IPS-18a (cell line): ENCODE measurements at regions not wholly inside any gene's neighbourhood (a gene's known extent, or its start where the extent isn't known, plus 50 kb on each side); places are given as distances from the start of the nearest gene placed in this dataset.
"Not testable (repeated sequence)": the region's sequence is repeated elsewhere in the genome, so short reads cannot be mapped to it uniquely, and the experiment has no call there.

Source experiments
- H3K27ac ChIP-seq: one replicate; pipeline ENCODE4 v1.5.1; 2013; ENCODE audit warnings: low read length
- H3K27me3 ChIP-seq: one replicate; pipeline ENCODE4 v1.6.1; 2013; ENCODE audit warnings: mild to moderate bottlenecking, low read length; ENCODE audit not compliant: control insufficient read depth, insufficient read depth
- H3K36me3 ChIP-seq: one replicate; pipeline ENCODE4 v1.6.1; 2013; ENCODE audit warnings: low read depth, low read length; ENCODE audit not compliant: control insufficient read depth
- H3K4me1 ChIP-seq: one replicate; pipeline ENCODE4 v1.6.1; 2013; ENCODE audit warnings: low read depth, low read length; ENCODE audit not compliant: control insufficient read depth
- H3K4me3 ChIP-seq: one replicate; pipeline ENCODE4 v1.5.1; 2013; ENCODE audit warnings: low read length
- H3K9ac ChIP-seq: one replicate; pipeline ENCODE4 v1.6.1; 2013; ENCODE audit warnings: mild to moderate bottlenecking, low read length, moderate library complexity
- H3K9me3 ChIP-seq: one replicate; pipeline ENCODE4 v1.6.1; 2013; ENCODE audit warnings: low read depth, low read length; ENCODE audit not compliant: control insufficient read depth

DNA sequence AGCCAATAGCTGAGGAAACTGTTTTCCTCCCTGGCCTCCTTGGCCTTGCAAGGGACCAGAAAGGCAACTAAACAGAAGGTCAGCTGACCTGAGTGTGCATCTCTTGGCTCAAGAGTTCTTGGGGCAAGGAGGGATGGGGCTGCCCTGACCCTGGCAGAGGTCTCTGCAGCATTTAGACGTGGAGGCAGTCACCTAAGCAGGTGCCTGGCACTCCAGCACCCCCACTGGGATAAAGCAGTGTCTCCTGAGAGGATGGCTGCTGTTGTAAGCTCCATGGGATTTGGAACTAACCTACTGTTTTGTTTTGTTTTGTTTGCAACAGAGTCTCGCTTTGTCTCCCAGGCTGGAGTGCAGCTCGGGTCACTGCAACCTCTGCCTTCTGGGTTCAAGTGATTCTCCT lies 185.2 kb downstream of the TBC1D2B start:
- no peaks in the 10 kb centered on the region for H3K4me1 ChIP-seq
- no peak overlapping the region for H3K4me3 ChIP-seq
- H3K27ac ChIP-seq: no peak overlapping the region
- no peaks in the 10 kb centered on the region for H3K36me3 ChIP-seq
- no peaks in the 10 kb centered on the region for H3K27me3 ChIP-seq
- no peaks in the 10 kb centered on the region for H3K9me3 ChIP-seq
- H3K9ac ChIP-seq: no peak overlapping the region

DNA sequence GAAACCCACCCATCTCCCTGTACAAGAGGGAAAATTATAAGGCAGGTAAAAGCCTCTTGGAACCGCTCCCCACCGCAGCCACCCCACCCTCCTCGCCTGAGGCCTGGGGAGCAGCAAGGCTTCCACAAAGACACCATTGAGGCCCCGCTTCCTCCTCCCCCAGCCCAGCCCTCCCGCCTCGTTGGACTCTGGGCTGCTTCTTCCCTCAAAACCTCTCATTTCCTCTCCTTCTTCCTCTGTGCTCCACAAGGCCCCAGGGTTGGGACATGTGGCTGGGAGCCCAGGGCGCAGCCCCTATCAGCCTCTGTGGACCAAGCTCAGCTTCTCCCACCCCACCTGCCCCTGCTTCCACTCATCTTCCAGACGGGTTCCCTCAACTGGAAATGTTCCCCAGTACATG lies 185.6 kb downstream of the TBC1D2B start:
- not testable (repeated sequence) for H3K4me1 ChIP-seq, H3K9me3 ChIP-seq, H3K4me3 ChIP-seq, H3K9ac ChIP-seq, H3K27ac ChIP-seq, H3K27me3 ChIP-seq, H3K36me3 ChIP-seq

DNA sequence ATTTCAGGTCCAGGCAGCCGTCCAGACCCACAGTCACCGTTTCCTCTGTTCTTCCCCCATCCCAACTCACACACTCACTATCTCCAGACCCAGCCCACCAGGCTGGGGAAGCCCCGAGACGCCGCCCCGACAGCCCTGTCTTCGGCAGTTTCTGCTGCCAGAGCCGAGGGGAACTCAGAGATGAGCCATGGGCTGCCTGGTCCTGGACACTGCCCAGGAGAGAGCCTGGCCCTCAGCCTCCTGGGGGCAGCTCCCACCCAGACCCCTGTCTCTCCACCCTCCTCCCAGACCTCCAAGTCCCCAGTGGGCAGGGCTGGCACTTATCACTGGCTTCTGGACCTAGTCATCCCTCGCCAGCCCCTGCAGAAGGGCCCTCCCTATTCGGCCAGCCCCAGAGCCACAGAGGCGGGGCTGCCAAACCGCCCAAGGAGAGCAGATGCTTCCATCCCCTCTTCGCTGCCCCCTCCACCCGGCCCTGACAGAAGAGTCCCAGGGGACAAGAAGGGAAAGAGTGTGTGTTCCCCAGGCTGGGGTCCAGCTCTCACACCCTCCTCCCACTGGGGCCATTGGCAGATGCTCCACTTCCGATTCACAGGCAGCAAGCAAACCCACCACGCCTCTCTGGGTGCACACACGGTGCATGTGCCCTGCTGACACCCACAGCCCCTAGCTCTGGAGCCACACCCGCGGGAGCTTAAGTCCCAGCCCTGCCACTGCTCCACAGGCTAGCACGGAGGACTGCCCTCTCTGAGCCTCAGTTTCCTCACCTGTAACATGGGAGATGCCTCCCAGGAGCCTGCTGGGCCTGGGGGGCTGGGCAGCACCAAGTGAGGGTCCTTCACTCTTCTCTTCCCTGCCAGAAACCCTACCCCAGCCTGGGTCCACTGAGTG lies 186.4 kb downstream of the TBC1D2B start:
- not testable (repeated sequence) for H3K27me3 ChIP-seq, H3K9me3 ChIP-seq, H3K4me1 ChIP-seq

DNA sequence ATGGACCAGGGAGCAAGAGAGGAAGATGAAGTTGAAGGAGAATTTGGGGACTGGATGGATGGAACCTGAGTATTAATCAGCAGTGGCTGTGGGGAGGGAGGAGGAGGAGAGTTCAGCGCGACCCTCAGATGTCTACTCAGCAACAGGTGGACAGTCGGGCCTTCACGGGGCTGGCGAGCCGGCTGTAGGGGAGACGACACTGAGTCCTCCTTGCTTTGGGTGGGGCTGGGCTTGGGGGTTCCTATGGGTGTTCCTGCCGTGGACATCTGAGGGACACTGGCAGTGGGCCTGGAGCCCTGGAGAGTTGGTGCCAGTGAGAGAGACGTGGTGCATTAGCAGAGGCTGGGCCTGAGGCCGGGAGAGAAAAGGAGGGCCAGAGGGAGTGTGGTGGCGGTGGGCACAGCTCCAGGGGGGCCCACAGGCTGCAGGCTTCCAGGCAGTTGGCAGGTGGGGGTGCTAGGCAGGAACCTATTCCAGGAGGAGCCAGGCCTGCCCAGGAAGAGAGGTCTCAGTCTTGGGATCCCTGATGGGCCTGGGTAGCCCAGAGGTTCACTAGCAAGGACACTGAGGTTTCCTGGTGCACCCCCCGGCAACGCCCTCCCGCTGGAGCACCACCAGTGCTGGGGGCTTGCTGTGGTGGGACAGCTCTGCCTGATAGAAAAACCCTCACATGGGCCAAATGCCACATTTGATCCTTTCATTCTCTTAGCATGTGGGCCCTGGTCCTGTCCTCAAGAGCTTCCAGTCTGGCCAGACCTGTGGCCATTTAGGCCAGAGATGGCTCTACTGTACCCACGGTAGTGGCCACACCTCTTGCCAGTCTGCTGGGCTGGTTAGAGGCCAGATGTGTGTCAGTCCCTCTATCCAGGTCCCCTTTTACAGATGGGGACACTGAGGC lies 187.4 kb downstream of the TBC1D2B start:
- H3K9ac ChIP-seq, H3K4me1 ChIP-seq, H3K27ac ChIP-seq, H3K27me3 ChIP-seq, H3K9me3 ChIP-seq, H3K4me3 ChIP-seq, H3K36me3 ChIP-seq: not testable (repeated sequence)

More for the DNA sequence above, 186.4 kb downstream of the TBC1D2B start:
- not testable (repeated sequence) for H3K9ac ChIP-seq, H3K4me3 ChIP-seq, H3K27ac ChIP-seq, H3K36me3 ChIP-seq

DNA sequence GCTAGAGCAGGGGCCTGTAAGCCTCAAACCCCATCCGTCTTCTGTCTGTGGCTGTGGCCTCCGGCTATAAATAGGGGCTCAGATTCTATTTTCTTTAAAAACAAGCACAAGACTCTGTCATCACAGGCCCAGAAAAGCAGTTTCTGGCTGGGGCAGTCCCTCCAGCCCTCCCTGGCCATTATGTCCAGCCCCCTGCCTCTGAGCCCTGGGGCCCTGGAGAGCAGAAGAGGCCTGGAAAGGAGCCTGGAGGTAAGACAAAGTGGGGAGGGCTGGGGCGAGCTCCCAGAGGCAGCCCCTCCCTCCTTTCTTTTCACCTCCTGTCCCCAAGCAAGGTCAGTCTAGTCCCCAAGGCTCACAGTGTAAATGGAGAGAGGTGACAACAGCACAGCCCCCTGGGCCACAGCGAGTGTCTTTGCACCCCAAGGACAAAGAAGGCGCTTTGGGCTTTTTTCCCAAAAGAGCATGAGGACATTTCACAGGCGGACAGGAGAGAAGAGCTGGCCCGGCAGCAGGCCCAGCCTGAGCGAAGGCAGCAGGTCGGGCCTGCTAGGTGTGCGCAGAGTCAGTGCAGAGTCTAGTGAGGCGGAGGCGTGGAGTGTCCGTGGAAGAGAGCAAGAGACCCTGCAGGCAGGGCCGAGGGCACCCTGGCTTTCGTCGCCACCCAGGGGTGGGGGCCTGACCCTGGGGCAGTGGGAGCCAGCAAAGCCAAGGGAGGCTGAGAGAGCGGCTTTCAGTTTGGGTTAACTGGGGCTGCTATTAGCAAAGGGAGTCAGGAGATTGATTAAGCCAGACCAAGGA lies 188.3 kb downstream of the TBC1D2B start:
- H3K9me3 ChIP-seq: no peaks in the 10 kb centered on the region
- no peak overlapping the region for H3K4me3 ChIP-seq
- H3K9ac ChIP-seq: no peak overlapping the region
- no peaks in the 10 kb centered on the region for H3K27me3 ChIP-seq
- no peaks in the 10 kb centered on the region for H3K4me1 ChIP-seq
- no peaks in the 10 kb centered on the region for H3K36me3 ChIP-seq
- no peak overlapping the region for H3K27ac ChIP-seq

DNA sequence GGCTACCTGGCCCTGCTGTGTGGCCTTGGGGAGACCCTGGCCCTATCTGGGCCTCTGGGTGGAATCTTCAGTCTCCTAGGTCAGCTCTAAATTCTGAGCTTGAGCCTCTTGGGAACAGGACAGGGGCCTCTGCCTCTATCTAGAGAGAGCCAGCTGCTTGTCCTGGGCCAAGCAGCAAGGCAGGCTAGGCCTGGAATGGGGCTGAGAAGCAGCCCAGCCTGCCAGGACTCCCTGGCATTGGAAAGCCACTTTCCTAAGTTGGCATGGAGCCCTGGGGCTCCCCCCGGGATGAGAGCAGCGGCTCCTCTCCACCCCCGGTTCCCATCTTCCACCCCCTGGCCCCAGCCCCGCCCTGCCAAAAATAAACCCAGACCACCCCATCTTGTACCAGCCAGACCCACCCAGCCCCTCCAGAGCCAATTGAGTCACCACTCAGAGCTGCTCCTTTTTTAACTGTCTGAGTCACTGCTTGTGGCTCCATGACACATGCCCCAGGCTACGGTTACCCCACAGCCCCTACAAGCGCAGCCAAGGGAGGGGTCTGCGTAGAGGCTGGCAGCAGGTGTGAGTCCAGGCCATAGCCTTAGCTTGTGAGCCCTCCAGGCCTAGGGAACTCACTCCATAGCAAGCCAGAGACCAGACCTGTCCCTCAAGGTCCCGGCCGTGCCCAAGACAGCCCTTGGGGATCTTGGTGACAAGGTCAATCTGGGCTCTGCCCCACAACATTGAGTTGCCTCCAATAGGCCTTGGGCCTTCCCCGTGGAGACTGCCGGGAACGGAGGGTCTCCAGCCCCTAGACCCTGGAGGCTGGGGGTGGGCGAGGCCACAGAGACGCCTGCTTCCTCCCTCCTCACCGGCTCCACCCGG lies 189.7 kb downstream of the TBC1D2B start:
- H3K9ac ChIP-seq, H3K27ac ChIP-seq, H3K9me3 ChIP-seq, H3K4me1 ChIP-seq, H3K4me3 ChIP-seq, H3K27me3 ChIP-seq, H3K36me3 ChIP-seq: not testable (repeated sequence)

DNA sequence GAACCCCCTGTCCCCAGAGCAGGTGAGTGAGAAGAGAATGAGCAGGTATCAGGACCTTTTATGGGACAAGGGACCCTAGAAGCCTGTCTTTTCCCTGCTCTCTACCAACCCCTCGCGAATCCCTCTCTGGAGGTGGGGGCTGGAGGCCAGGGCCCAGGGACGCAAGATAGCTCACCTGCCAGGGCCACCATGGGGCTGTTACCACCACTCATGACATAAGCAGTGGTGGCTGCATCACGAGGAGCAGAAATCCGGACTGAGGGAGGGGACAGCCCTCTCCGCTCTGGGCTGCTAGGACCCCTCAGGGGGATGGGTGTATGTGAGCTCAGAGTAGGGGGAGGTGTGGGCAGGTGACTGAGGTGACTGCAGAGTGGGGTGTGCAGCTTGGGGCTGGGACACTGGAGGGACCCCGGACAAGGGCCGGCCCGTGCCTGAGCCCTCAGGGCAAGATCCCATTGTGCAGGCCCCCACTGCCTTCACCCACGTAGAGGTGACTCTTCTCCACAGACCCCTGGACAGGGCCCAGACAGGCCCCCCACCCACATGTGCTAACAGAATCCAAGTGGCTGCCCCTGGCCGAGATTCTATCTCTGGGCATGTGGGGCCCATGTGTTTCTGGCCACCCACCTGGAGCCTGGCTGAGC lies 190.6 kb downstream of the TBC1D2B start:
- no peak overlapping the region for H3K27ac ChIP-seq
- H3K9ac ChIP-seq: no peak overlapping the region
- H3K27me3 ChIP-seq: no peaks in the 10 kb centered on the region
- H3K4me3 ChIP-seq: no peak overlapping the region
- H3K9me3 ChIP-seq: no peaks in the 10 kb centered on the region
- H3K4me1 ChIP-seq: no peaks in the 10 kb centered on the region
- H3K36me3 ChIP-seq: no peaks in the 10 kb centered on the region

DNA sequence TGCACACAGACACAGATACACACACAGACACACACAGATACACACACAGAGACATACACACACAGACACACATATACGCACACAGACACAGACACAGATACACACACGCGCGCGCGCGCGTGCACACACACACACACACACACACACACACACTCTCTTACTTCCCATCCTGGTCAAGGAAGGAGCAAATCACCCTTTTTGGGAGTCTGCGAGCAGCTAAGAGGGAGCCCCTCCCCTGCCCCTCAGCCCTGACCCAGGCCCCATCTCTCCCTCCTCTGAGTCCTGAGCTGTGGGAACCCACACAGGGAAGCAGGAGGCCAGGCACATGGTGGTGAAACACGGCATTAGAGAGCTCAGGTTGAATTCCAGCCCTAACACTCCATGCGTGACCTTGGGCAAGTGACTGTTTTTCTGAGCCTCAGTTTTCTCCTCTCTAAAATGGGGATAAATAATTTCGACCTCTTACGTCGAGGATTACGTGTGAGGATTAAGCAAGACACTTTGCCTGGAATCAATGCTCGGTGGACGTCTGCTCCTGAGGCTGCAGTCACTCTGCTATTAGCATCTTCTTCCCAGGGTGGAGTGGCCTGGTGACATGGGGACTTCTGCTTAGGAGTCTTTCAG lies 191.5 kb downstream of the TBC1D2B start:
- not testable (repeated sequence) for H3K4me1 ChIP-seq, H3K9me3 ChIP-seq, H3K27ac ChIP-seq, H3K36me3 ChIP-seq, H3K4me3 ChIP-seq, H3K9ac ChIP-seq, H3K27me3 ChIP-seq

DNA sequence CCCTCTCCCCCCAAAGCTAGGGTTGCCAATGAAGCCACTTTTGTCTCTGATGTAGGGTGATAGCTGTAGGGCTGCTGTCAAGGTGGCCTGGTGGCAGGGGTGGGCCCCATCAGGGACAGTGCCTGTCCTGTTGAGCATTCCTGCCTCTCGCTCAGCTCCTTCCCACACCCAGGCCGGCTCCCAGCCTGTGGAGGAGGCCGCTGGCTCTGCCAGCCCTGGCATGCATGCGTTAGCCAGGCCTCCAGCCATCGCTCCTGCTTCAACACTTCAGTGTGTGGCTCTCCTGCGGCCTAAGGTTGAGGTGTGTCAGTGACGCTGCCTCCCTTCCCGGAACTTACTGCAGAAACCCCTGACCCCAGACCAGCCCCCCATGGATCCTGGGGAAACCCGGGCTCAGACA lies 194.5 kb downstream of the TBC1D2B start:
- H3K27me3 ChIP-seq, H3K4me1 ChIP-seq, H3K9ac ChIP-seq, H3K27ac ChIP-seq, H3K4me3 ChIP-seq, H3K9me3 ChIP-seq, H3K36me3 ChIP-seq: not testable (repeated sequence)

DNA sequence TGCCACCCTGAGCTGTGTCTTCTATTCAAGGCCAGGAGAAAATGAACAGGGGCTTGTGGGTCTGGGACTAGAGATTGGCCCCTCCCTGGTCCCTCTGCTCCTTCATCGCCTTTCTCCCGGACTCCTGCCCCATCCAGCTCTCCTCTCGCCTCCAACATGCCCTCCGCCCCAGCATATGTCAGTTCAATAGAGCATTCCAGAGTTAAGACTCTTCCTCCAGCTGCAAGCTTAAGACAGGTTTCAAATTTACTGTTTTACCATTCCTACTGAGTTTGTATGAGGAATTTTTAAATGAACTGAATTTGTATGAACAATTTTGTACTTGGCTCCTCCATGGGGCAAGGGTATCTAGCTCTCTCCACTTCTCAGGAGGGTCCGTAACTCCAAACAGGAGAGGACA lies 195.6 kb downstream of the TBC1D2B start:
- no peaks in the 10 kb centered on the region for H3K27me3 ChIP-seq
- H3K9me3 ChIP-seq: no peaks in the 10 kb centered on the region
- H3K9ac ChIP-seq: no peak overlapping the region
- H3K27ac ChIP-seq: no peak overlapping the region
- H3K4me1 ChIP-seq: no peaks in the 10 kb centered on the region
- no peak overlapping the region for H3K4me3 ChIP-seq
- no peaks in the 10 kb centered on the region for H3K36me3 ChIP-seq
